PC-3 (cell line): ENCODE measurements at regions not wholly inside any gene's neighbourhood (a gene's known extent, or its start where the extent isn't known, plus 50 kb on each side); places are given as distances from the start of the nearest gene placed in this dataset.

Source experiments
- ATAC-seq: fragments of 200-7000 bp; cut with Tn5 transposase; 2 replicates; pipeline ENCODE4 v1.9.1; 2020; ENCODE audit warnings: mild to moderate bottlenecking, moderate library complexity
- BruUV-seq: library from RNA; stranded (reverse); fragments of 400-500 nt; replicated peaks from 2 replicates; lab custom pipeline; 2021; lab: Mats Ljungman, UMichigan
- CTCF ChIA-PET: fragments of 300-600 bp; sonication (Branson Sonifier 250); formaldehyde crosslinking; loops from one replicate; lab custom pipeline; 2022; ENCODE audit warnings: antibody characterized with exemption; lab: Charles Lee
- POLR2A ChIA-PET: fragments of 300-600 bp; sonication (Branson Sonifier 250); formaldehyde crosslinking; loops from one replicate; lab custom pipeline; 2022; ENCODE audit warnings: antibody characterized with exemption; ENCODE audit not compliant: unreplicated experiment; lab: Charles Lee
- DNase-seq: peaks from one replicate; pipeline ENCODE4 v3.0.0-alpha.2; 2015
- H2AFZ ChIP-seq: fragments of 300-600 bp; sonication (generic); 2 replicates; pipeline ENCODE4 v1.6.0; 2016; ENCODE audit warnings: antibody characterized with exemption, low read length
- H3F3A ChIP-seq: fragments of 300-600 bp; sonication (generic); one replicate; pipeline ENCODE4 v1.6.0; 2017; ENCODE audit warnings: antibody characterized with exemption, low read length, control low read depth, mild to moderate bottlenecking; ENCODE audit not compliant: unreplicated experiment
- H3K27ac ChIP-seq: fragments of 300-600 bp; sonication (generic); 2 replicates; pipeline ENCODE4 v1.5.1; 2016; ENCODE audit warnings: mild to moderate bottlenecking, low read length
- H3K27me3 ChIP-seq: fragments of 300-600 bp; sonication (generic); 2 replicates; pipeline ENCODE4 v1.6.1; 2016; ENCODE audit warnings: low read length, mixed read lengths
- H3K36me3 ChIP-seq: fragments of 300-600 bp; sonication (generic); 2 replicates; pipeline ENCODE4 v1.6.1; 2016; ENCODE audit warnings: low read depth, mixed run types, low read length, mixed read lengths
- H3K4me1 ChIP-seq: fragments of 300-600 bp; sonication (generic); 2 replicates; pipeline ENCODE4 v1.5.1; 2016; ENCODE audit warnings: low read length; ENCODE audit not compliant: insufficient read depth
- H3K4me2 ChIP-seq: fragments of 300-600 bp; sonication (generic); 2 replicates; pipeline ENCODE4 v1.6.0; 2016; ENCODE audit warnings: low read length
- H3K4me3 ChIP-seq: fragments of 300-600 bp; sonication (generic); 2 replicates; pipeline ENCODE4 v1.5.1; 2016; ENCODE audit warnings: mild to moderate bottlenecking, low read length, mixed read lengths
- H3K79me2 ChIP-seq: fragments of 300-600 bp; sonication (generic); 2 replicates; pipeline ENCODE4 v1.6.1; 2017; ENCODE audit warnings: low read length, mixed read lengths
- H3K9ac ChIP-seq: fragments of 300-600 bp; sonication (generic); 2 replicates; pipeline ENCODE4 v1.6.0; 2016; ENCODE audit warnings: mild to moderate bottlenecking, low read length
- H3K9me2 ChIP-seq: fragments of 300-600 bp; sonication (generic); replicated peaks from 2 replicates; pipeline ENCODE4 v1.6.1; 2016; ENCODE audit warnings: mixed run types, low read length, mixed read lengths
- H3K9me3 ChIP-seq: fragments of 300-600 bp; sonication (generic); 2 replicates; pipeline ENCODE4 v1.6.1; 2016; ENCODE audit warnings: low read length, mixed read lengths
- H4K20me1 ChIP-seq: fragments of 300-600 bp; sonication (generic); 2 replicates; pipeline ENCODE4 v1.6.1; 2016; ENCODE audit warnings: low read length, mixed read lengths
- CTCF ChIP-seq: fragments of 300-600 bp; sonication (generic); conservative IDR thresholded peaks from 2 replicates; pipeline ENCODE4 v1.5.1; 2017; ENCODE audit warnings: antibody characterized with exemption, low read depth, mild to moderate bottlenecking, low read length
- EZH2 ChIP-seq: fragments of 300-600 bp; sonication (generic); IDR thresholded peaks from one replicate; pipeline ENCODE4 v1.6.1; 2017; ENCODE audit warnings: antibody characterized with exemption, mild to moderate bottlenecking, low read length; ENCODE audit not compliant: unreplicated experiment
- EZH2phosphoT487 ChIP-seq: fragments of 300-600 bp; sonication (generic); IDR thresholded peaks from 2 replicates; pipeline ENCODE4 v1.6.1; 2018; ENCODE audit warnings: mild to moderate bottlenecking, antibody characterized with exemption, low read length, borderline replicate concordance
- intact Hi-C: fragments of 100-400 bp; cut with micrococcal nuclease; formaldehyde crosslinking; loops from 2 replicates; pipeline ENCODE4 v1.9.0; 2023

DNA sequence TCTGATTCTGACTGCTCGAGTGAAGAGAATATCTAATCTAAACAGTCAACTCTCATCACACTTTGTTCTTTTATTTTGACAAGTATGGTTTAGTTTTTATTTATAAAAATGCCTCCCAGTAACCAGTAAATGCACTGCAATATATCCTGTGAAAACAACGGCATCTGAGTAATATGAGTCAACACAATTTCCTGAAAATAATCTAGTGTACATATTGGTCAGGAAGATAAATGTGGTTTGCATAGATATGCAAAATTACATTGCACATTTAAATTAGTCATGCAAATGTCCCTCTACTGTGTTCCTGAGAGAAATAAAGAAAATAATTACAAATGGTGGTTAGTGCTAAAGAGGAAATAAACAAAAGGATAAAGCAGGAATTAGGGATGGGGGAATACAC, 1190.7 kb upstream of the SEL1L start:
- peak; percentile 21 for DNase-seq
- H2AFZ ChIP-seq = no peak overlapping the region
- no peaks in the 10 kb centered on the region for H4K20me1 ChIP-seq
- H3K4me1 ChIP-seq = no peaks in the 10 kb centered on the region
- no peaks in the 10 kb centered on the region for H3K79me2 ChIP-seq
- H3K9me2 ChIP-seq = no peaks in the 10 kb centered on the region
- no peak overlapping the region for H3K9ac ChIP-seq
- no peaks in the 10 kb centered on the region for H3K27me3 ChIP-seq
- H3K9me3 ChIP-seq = peaks cover 11% of the 10 kb centered on the region
- H3K27ac ChIP-seq = no peak overlapping the region
- POLR2A ChIA-PET = no interaction called here
- TF ChIP-seq EZH2phosphoT487 = no peak
- no peak for TF ChIP-seq CTCF
- TF ChIP-seq EZH2 = no peak
- H3K4me2 ChIP-seq = no peak overlapping the region
- no TSS peak for BruUV-seq
- intact Hi-C loops = no loop called here
- no peaks in the 10 kb centered on the region for H3F3A ChIP-seq
- H3K36me3 ChIP-seq = no peaks in the 10 kb centered on the region
- CTCF ChIA-PET = no interaction called here
- H3K4me3 ChIP-seq = no peak overlapping the region
- no peak for ATAC-seq

GRCh38 chr14:82725213-82725612, 1191.6 kb upstream of the SEL1L start:
- ChIA-PET CTCF (no interaction called here), POLR2A (no interaction called here)
- H3K9me3 ChIP-seq = peaks cover 13% of the 10 kb centered on the region
- H2AFZ ChIP-seq = no peak overlapping the region
- H3K36me3 ChIP-seq = no peaks in the 10 kb centered on the region
- no peaks in the 10 kb centered on the region for H3F3A ChIP-seq
- DNase-seq (no peak), ATAC-seq (no peak)
- H3K9ac ChIP-seq = no peak overlapping the region
- no peaks in the 10 kb centered on the region for H3K9me2 ChIP-seq
- no peak overlapping the region for H3K4me3 ChIP-seq
- TF ChIP-seq EZH2 (no peak), EZH2phosphoT487 (no peak), CTCF (no peak)
- no peaks in the 10 kb centered on the region for H4K20me1 ChIP-seq
- no TSS peak for BruUV-seq
- no peak overlapping the region for H3K27ac ChIP-seq
- H3K79me2 ChIP-seq = no peaks in the 10 kb centered on the region
- no peaks in the 10 kb centered on the region for H3K4me1 ChIP-seq
- no peak overlapping the region for H3K4me2 ChIP-seq
- H3K27me3 ChIP-seq = no peaks in the 10 kb centered on the region
- intact Hi-C loops = no loop called here

GRCh38 chr14:82731526-82731925, 1197.9 kb upstream of the SEL1L start:
- DNase-seq = no peak
- POLR2A ChIA-PET = no interaction called here
- no peaks in the 10 kb centered on the region for H3K79me2 ChIP-seq
- no peak overlapping the region for H2AFZ ChIP-seq
- ATAC-seq = no peak
- BruUV-seq = no TSS peak
- intact Hi-C loops = no loop called here
- no peak overlapping the region for H3K4me2 ChIP-seq
- H3K27ac ChIP-seq = no peak overlapping the region
- H3F3A ChIP-seq = no peaks in the 10 kb centered on the region
- H3K4me3 ChIP-seq = no peak overlapping the region
- no peaks in the 10 kb centered on the region for H3K9me2 ChIP-seq
- no peaks in the 10 kb centered on the region for H3K36me3 ChIP-seq
- no peaks in the 10 kb centered on the region for H4K20me1 ChIP-seq
- CTCF ChIA-PET = no interaction called here
- H3K4me1 ChIP-seq = no peaks in the 10 kb centered on the region
- no peak for TF ChIP-seq EZH2
- TF ChIP-seq CTCF = no peak
- TF ChIP-seq EZH2phosphoT487 = no peak
- H3K27me3 ChIP-seq = no peaks in the 10 kb centered on the region
- H3K9ac ChIP-seq = no peak overlapping the region
- H3K9me3 ChIP-seq = peaks cover 26% of the 10 kb centered on the region
